Fibroblast of lung (primary cell): ENCODE measurements at regions not wholly inside any gene's neighbourhood (a gene's known extent, or its start where the extent isn't known, plus 50 kb on each side); places are given as distances from the start of the nearest gene placed in this dataset.

Source experiments
- DNase-seq, 2 donors: peaks; one replicate each; pipeline versions ENCODE4 v3.0.0 to v3.0.0-alpha.2; 2010; ENCODE audit warnings: low read depth in 2 of 2
- H2AFZ ChIP-seq: 2 replicates; pipeline ENCODE4 v1.5.1; 2012; ENCODE audit warnings: low read length, control low read depth, inconsistent platforms
- H3K27ac ChIP-seq: 2 replicates; pipeline ENCODE4 v1.5.1; 2011; ENCODE audit warnings: low read length, control low read depth; ENCODE audit not compliant: insufficient read depth
- H3K27me3 ChIP-seq: 2 replicates; pipeline ENCODE4 v1.5.1; 2011; ENCODE audit warnings: mild to moderate bottlenecking, low read length; ENCODE audit not compliant: control insufficient read depth, insufficient read depth
- H3K36me3 ChIP-seq: 2 replicates; pipeline ENCODE4 v1.5.1; 2011; ENCODE audit warnings: low read length; ENCODE audit not compliant: control insufficient read depth, insufficient read depth
- H3K4me1 ChIP-seq: 2 replicates; pipeline ENCODE4 v1.5.1; 2011; ENCODE audit warnings: low read length; ENCODE audit not compliant: control insufficient read depth, insufficient read depth; ENCODE audit errors: extremely low read depth
- H3K4me2 ChIP-seq: 2 replicates; pipeline ENCODE4 v1.5.1; 2011; ENCODE audit warnings: low read length, control low read depth; ENCODE audit not compliant: insufficient read depth; ENCODE audit errors: extremely low read depth
- H3K4me3 ChIP-seq, 4 experiments: fragments of 200-600 bp in 1 of 4; sonication (generic) in 1 of 4; replicated peaks in 1 of 4; 2 replicates each; pipeline ENCODE4 v1.5.1; 2011 to 2016; ENCODE audit warnings: low read length in 4 of 4, low read depth in 3 of 4, mild to moderate bottlenecking in 3 of 4, control low read depth in 2 of 4, inconsistent platforms in 1 of 4, mixed read lengths in 1 of 4; ENCODE audit not compliant: insufficient read depth in 1 of 4; ENCODE audit errors: control extremely low read depth in 1 of 4
- H3K79me2 ChIP-seq: 2 replicates; pipeline ENCODE4 v1.5.1; 2012; ENCODE audit warnings: mild to moderate bottlenecking, low read length, inconsistent platforms; ENCODE audit not compliant: control insufficient read depth, insufficient read depth
- H3K9ac ChIP-seq: 2 replicates; pipeline ENCODE4 v1.5.1; 2011; ENCODE audit warnings: mild to moderate bottlenecking, low read length, control low read depth; ENCODE audit not compliant: insufficient read depth
- H3K9me3 ChIP-seq: 2 replicates; pipeline ENCODE4 v1.5.1; 2012; ENCODE audit warnings: low read depth, low read length; ENCODE audit not compliant: control insufficient read depth, insufficient read depth
- H4K20me1 ChIP-seq: 2 replicates; pipeline ENCODE4 v1.5.1; 2011; ENCODE audit warnings: low read length; ENCODE audit not compliant: control insufficient read depth, insufficient read depth; ENCODE audit errors: extremely low read depth
- CTCF ChIP-seq, 2 donors: IDR thresholded peaks in 1 of 2; conservative IDR thresholded peaks in 1 of 2; 1 replicate in 1 of 2; 2 replicates in 1 of 2; pipeline ENCODE4 v1.5.1; 2011 to 2012; ENCODE audit warnings: low read length in 2 of 2, control low read depth in 1 of 2, inconsistent platforms in 1 of 2, low read depth in 1 of 2, mild to moderate bottlenecking in 1 of 2
- EZH2 ChIP-seq: IDR thresholded peaks from 2 replicates; pipeline ENCODE4 v1.5.1; 2012; ENCODE audit warnings: low read length, control low read depth, mild to moderate bottlenecking; ENCODE audit errors: missing control alignments

- Histone ChIP-seq H3K27me3 (no peaks in the 10 kb centered on the region), H3K4me3 (no peak overlapping the region), H4K20me1 (no peaks in the 10 kb centered on the region), H3K27ac (no peak overlapping the region), H3K9me3 (no peaks in the 10 kb centered on the region), H2AFZ (no peak overlapping the region), H3K9ac (no peak overlapping the region), H3K4me2 (no peak overlapping the region), H3K36me3 (no peaks in the 10 kb centered on the region), H3K79me2 (no peaks in the 10 kb centered on the region), H3K4me1 (no peaks in the 10 kb centered on the region)
- TF ChIP-seq CTCF (conservative IDR thresholded peaks at IDR 0.05 in 1 of 2, IDR thresholded peaks at IDR 0.05 in 1 of 2; ENCODE audit: low read depth in 1 of 2, low read length in 2 of 2): no peak
- no peak for TF ChIP-seq EZH2
- DNase-seq: no peak
These were observed 238.9 kb upstream of the ZNF804A start for GRCh38 chr2:184359379-184359778.

- no peak for DNase-seq
- H3K9me3 ChIP-seq: no peaks in the 10 kb centered on the region
- H3K79me2 ChIP-seq: no peaks in the 10 kb centered on the region
- H4K20me1 ChIP-seq: no peaks in the 10 kb centered on the region
- H2AFZ ChIP-seq: no peak overlapping the region
- H3K36me3 ChIP-seq: no peaks in the 10 kb centered on the region
- no peaks in the 10 kb centered on the region for H3K4me1 ChIP-seq
- no peak overlapping the region for H3K27ac ChIP-seq
- no peak for TF ChIP-seq EZH2
- TF ChIP-seq CTCF (conservative IDR thresholded peaks at IDR 0.05 in 1 of 2, IDR thresholded peaks at IDR 0.05 in 1 of 2; ENCODE audit: low read depth in 1 of 2, low read length in 2 of 2): no peak
- no peak overlapping the region for H3K4me2 ChIP-seq
- H3K4me3 ChIP-seq: no peak overlapping the region
- no peak overlapping the region for H3K9ac ChIP-seq
- no peaks in the 10 kb centered on the region for H3K27me3 ChIP-seq
These were observed 235.1 kb upstream of the ZNF804A start for GRCh38 chr2:184363213-184363612.

GRCh38 chr2:184367211-184367610 lies 231.1 kb upstream of the ZNF804A start:
- Histone ChIP-seq H2AFZ (no peak overlapping the region), H3K4me3 (no peak overlapping the region), H3K27ac (no peak overlapping the region), H3K27me3 (no peaks in the 10 kb centered on the region), H3K9me3 (no peaks in the 10 kb centered on the region), H3K79me2 (no peaks in the 10 kb centered on the region), H3K4me2 (no peak overlapping the region), H3K4me1 (no peaks in the 10 kb centered on the region), H3K36me3 (no peaks in the 10 kb centered on the region), H3K9ac (no peak overlapping the region), H4K20me1 (no peaks in the 10 kb centered on the region)
- no peak for DNase-seq
- TF ChIP-seq EZH2 (no peak), CTCF (conservative IDR thresholded peaks at IDR 0.05 in 1 of 2, IDR thresholded peaks at IDR 0.05 in 1 of 2; ENCODE audit: low read depth in 1 of 2, low read length in 2 of 2) (no peak)
